ENCODE measurements at regions not wholly inside any gene's neighbourhood (a gene's known extent, or its start where the extent isn't known, plus 50 kb on each side); places are given as distances from the start of the nearest gene placed in this dataset.

DNA sequence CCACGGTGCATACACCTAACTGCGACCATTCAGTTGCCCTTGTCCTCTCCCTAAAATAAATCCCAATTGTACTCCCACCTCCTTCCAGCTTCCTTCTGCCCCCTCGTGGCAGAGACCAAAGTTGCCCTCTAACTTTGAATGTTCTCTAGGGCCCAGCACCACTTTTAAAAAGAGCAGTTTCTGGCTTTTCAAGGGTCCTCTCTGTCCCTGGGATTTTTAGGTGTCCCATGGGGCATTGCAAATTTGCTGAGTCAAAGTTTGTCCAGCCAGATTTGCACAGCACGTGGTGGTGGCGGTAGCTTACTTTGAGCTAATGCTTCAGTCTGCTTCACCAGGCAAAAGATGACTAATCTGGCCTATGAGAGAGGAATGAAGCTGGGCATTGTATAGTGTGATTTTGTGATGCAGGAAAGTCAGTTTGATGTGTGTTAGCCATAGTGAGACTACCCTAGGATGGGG is 100.2 kb downstream of the PERP start:
- no peak for DNase-seq (ENCODE audit: low read depth)

DNA sequence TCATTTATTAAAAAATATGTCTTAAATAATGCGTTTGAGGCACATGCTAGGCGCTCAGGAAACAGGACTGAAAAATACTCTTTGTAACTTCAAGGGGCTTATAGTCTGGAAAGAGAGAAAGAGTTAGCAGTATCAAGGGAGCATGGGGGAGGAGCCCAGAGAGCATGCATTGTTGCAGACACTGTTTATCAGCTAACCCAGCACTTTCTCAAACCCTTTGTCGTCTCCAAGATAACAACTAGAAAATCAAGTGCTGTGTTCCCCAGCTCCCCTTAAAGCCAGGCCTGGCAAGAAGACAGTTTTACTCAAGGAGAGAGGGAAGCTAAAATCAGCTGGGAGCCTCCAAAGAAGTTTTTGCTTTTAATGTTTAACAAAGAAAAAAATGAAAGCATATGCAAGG is 98.4 kb downstream of the PERP start:
- DNase-seq (ENCODE audit: low read depth), result no peak

DNA sequence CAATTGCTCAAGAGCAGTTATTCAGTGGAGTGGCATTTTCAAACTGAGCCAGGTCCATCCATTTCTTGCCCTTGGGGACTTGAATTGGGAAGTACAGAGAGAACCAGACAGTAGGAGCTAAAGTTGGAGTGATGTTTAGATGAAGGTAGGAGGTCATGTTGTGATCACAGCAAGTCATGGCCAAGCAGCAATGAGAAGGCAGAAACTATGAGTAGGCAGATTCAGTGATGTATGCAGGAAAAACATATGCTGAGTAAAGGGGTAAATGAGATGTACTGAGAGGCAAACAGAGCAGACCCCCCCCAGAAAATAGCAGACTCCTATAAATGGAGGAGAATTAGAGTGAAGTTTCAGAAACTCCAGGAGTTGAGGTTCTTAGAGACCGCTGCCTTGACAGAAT is 95.8 kb downstream of the PERP start:
- DNase-seq (ENCODE audit: low read depth), result no peak

DNA sequence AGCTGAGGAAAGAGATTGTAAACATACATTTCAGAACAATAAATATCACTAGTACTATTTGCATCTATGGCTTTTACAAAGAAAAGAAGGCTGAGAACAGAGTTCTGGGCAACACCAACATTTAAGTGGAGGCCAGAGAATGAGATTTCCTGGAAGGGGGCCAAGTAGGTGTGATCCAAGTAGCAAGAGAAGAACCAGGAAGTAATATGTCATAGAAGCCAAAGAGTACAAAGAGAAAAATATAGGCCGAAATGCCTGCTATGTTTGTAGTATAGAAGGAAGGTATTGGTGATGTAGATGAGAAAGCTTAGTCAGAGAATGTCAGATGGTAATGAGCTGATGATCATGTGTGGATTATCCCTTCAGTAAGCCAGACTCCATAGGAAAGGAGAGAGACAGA is 94.5 kb downstream of the PERP start:
- no peak for DNase-seq (ENCODE audit: low read depth)

DNA sequence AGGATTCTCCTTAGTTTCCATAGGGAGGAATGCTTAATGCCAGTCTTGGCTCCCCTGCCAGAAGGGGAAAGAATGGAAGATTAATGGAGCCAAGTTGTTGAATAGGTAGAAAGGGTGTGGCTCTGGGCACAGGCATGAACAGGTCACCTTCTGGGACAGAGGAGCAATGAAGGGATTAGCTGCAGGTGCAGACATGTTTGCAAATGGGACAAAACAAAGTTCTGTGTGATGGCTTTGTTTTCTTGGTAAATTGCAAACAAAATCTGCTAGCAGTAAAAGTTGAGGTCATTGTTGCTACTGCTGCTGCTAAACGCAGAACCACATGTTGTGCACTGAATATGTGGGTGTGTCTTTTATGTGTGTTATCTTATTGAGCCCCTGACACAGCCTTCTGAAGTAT is 93.3 kb downstream of the PERP start:
- DNase-seq (ENCODE audit: low read depth), result no peak

DNA sequence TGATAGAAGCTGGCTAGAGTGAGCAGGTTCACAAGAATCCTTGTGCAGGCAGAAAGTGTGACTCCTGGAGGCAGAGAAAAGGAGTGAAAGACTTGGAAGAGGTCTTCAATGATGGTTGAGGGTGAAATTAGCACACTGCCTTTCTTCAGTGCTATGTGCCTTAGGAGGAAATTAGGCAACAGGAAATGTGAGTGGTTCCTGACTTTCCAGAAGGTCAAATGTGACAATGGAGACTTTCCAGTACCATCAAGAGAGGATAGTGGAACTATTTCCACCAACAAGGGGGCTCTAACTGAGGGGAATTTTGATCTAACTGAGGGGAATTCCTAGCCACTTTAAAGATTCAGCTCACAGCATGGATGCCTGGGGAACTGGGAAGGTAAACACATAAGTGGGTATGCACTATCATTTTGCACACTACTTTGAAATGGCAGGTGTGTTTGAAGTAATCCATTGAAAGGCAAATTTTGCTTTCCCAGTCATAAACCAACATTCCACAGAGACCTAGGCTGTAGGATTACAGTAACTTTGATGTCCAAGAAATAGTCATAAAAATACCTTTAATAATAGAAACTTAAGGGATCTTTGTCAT is 90.0 kb downstream of the PERP start:
- DNase-seq (ENCODE audit: low read depth), result no peak

DNA sequence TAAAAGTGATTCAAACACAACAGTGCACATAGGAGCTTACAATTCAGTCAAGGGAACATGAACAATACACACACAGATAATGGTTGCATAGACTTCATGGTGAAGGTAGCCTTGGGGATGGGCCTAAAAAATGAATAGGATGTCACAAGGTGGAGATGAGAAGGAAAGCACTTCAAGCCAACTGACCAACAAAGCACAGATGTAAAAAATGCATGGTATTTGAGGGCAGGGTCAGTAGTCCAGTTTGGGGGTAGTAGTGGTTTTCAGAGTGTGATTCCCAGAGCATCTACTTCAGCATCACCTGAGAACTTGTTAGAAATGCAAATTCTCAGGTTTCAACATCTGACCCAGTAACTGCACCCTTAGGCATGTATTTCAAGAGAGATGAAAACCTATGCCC is 88.9 kb downstream of the PERP start:
- DNase-seq (ENCODE audit: low read depth), result no peak

DNA sequence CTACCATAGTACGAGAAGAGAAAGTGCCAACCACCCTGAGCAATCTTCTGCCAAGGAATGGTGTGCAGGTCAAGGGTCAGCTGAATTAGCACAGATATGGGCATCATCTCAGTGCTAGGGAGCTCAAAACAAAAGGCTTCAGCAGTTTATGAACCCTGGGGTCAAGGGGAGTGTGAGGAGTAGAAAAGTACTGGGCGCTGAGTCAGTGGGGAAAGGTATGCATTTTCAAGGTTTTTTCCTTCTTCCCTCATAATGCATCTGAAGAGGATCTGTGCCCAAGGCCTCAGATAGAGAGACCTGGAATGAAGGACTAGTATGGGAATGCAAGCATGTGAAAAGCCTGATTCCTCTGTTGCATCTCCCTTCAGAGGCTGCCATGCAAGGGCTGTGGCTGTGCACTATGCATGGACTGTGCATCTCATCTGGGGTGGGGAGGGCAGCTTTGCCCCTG is 81.7 kb downstream of the PERP start:
- no peak for DNase-seq (ENCODE audit: low read depth)

DNA sequence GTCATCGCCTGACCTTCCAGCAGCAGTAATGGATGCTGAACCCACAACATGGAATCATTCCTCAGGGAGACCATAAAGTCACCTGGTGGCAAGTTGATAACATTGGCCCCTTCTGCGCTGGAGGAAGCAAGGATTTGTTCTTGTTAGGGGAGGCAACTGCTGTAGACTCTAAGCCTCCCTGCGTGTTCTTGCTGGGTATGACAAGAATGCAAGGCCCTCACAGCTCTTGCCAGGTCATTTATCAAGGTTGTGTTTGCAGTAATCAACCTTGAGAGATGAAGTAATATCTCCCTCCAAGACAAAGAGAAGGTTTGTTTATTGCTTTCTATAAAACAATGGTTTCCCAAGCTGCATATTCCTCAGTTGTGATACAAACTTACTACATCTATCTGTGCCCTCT is 80.9 kb downstream of the PERP start:
- DNase-seq (ENCODE audit: low read depth), result no peak

DNA sequence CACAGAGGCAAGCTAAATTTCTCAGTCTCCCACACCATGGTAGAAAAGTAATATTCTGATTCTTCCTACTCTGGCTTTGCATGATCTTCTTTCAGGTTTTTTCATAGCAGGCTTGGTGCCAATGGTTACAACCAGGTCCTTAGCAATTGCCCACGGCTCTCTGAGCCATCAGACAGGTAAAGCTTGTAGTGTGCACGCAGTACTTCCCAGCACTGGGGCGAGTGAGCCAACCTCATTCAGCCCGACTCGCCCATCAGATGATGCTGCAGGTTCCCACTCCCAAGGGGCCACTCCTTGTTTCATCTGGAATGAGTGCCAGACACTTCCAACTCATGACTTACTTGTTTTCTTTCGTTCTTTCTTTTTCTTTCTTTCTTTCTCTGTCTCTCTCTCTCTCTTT is 78.3 kb downstream of the PERP start:
- DNase-seq (ENCODE audit: low read depth), result no peak

DNA sequence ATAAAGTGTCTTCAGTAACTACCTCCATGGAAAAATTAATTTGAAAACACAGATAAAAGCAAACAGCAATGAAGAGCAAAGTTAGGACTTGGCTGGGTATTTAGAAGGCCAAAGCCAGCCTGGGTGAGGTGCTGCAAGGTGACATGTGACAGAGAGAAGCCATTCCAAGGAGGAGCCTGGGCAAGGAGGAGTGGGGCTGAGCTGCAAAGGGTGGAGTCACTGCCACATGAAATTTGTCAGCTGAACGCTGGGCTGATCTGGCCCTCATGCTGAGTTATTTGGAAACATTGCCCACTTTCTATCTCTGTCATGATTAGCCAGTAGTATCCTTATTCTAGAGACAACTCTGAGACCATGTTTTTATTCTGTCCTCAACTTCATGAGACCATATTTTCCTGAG is 76.3 kb downstream of the PERP start:
- DNase-seq (ENCODE audit: low read depth), result no peak

DNA sequence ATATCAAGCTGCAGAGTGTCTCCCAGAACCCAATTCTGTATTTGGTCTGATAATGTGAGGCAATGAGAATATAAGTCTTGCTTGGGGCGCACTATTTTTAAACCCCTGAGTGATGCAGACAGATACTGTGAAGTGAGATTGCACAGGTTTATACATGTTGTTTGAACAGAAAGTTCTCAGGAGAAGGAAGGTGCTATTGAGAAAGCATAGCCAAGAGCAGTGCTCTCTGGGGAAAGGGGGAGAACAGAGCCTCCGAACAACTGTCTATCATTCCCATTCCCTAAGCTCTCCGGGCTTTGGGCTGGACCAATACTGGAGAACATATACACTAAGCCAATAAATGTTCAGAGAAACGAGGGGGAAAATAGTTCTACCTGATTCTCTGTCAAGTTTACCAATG is 75.8 kb downstream of the PERP start:
- DNase-seq (ENCODE audit: low read depth), result no peak

DNA sequence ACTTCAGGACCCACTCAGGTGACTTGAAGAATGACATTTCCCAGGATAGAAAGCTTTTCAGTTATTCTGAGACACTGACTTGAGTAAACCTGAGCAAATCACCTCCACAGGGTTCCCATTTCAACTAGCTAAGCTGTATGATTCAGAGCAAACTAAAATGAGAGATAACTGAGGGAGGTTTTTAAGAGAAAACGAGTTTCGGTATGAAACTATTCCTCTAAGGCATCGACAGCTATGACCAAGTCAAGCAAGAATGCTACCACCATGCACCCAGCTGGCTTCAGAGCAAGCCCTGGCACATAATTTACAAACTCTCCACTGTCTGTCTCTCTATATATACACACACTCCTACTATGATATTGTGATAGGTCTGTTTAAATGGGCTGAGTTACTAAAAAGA is 75.4 kb downstream of the PERP start:
- no peak for DNase-seq (ENCODE audit: low read depth)

DNA sequence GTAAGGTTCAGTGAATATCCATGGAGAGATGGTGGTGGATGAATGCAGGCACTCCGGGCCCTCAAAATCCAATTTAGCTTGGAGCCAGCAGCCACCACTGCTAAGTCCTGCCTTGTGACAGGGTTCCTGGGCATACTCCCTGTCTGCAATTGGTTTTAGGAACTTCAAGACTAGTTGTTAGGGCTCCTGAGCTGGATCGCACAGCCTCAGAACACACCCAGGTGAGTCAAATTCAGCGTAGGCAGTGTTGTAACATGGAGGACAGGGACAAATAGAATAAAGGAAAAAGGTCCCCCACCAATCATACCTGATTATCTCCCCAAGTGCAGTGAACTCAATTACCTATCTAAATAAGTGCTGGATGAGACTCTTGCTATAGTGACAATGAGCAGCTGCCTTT is 74.6 kb downstream of the PERP start:
- DNase-seq (ENCODE audit: low read depth), result no peak

DNA sequence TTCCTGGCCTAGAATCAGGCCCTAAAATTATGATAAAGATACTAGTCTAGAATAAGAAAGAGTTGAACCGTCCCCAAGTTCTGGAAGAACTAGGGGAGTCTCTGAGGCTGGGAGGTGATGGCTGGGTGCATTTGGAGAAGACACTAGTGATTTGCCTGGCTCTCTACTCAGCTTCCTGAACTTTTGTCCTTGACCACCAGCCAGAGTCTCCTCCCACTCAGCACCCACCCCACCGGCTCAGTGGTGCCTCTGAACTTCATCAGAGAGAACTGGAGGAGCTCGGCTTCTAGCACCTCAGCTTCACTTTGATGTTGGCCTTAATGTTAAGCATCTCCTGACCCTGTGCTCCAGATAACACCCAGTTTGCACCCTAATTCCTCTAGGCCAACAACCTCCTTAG is 73.0 kb downstream of the PERP start:
- DNase-seq (ENCODE audit: low read depth), result no peak

DNA sequence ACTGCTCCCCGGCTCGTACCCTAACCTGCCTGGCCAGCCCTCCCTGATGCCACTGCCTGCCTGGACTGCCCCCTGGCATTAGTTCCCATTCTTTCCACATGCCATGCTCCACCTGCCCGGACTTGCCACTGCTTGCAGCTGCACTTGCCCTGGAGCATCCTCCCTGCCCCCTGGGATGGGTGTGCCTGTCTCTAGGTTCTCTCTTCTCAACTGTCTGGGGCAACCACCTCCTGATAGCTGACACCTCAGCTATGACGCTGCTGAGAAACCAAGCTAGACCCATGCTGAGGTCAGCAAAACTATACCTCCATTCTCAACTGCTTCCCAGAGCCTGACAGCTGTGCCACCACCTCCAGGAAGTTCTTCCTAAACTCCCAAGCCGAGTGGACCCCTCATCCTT is 72.1 kb downstream of the PERP start:
- no peak for DNase-seq (ENCODE audit: low read depth)

DNA sequence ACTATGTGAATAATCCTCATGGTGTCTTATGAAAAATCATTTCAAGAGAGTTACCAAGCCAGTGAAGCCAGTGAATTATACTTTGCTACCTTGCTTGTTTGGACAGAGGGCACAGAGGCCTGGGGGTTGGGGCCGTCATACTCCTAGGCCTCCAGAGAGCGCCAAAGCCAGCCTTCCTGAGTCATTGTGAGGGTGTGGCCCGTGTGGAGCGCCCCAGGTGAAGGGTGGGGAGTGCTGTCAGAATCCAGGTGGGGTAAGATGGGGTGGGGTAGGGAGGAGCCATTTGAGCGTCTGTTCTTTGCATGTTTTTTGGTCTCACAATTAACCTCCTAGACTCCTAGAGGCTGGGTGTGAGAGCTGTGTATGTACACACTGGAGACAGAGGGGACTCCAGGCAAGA is 71.1 kb downstream of the PERP start:
- no peak for DNase-seq (ENCODE audit: low read depth)

DNA sequence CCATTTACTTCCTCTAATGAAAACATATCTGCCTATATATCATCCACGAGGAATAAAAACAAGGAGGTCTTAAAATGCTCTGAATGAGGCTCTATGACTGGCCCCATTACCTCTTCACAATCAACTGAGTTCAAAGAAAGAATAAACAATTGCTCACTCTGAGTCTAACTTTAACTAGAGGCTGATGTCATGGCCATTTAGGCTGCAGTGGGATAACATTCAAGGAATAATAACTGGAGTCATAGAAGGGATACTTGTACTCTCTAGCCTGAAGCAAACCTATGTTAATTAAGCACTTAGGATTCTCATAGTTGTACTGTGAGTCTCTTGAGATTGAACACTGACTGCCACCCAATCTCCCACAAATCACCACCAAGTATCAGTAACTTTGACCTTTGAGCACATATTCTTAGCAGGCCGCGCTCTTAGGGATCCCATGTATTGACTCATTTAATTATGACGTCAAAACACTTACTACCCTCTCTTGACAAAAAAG is 70.2 kb downstream of the PERP start:
- no peak for DNase-seq (ENCODE audit: low read depth)

DNA sequence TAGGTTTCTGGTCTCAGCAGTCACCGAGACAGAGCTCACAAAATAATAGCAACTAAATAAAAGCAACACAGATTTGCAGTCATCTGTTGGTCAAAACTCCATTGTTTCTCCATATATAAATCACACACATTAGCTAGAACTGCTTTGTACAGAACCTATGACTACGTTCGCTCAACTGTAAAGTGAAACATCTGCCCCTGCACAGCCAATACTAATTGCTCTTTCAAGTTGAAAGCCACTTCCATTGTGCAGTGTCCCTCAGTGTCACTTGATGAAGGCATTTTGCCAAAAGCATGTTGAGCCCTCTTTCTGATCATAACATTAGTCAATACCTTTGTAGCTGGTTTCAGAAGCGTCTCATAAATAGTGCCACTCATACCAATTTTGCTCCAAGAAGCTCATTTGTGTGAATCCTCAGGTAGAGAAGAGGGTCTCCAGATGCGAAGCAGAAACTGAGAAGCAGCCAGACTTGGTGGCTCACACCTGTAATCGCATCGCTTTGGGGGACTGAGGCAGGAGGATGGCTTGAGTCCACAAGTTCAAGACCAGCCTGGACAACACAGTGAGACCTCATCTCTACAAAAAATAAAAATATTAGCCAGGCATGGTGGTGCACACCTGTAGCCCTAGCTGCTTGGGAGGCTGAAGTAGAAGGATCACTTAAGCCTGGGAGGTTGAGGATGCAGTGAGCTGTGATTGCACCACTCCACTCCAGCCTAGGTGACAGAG is 68.9 kb downstream of the PERP start:
- no peak for DNase-seq (ENCODE audit: low read depth)
